Thyroid gland (tissue), 4 donors: ENCODE measurements at regions not wholly inside any gene's neighbourhood (a gene's known extent, or its start where the extent isn't known, plus 50 kb on each side); places are given as distances from the start of the nearest gene placed in this dataset.

Source experiments
- POLR2A ChIP-seq, 2 donors: fragments of 450-650 bp; IDR thresholded peaks; one replicate each; pipeline ENCODE4 v1.6.1; 2017; ENCODE audit warnings: antibody characterized with exemption in 2 of 2, mild to moderate bottlenecking in 2 of 2, moderate library complexity in 1 of 2
- TF ChIP-seq, protein P1 (sequence below), 6 experiments: fragments of 200-600 bp in 3 of 6; fragments of 450-650 bp in 3 of 6; sonication (generic) in 3 of 6; IDR thresholded peaks; one replicate each; pipeline ENCODE4 v1.5.1; 2016 to 2019; ENCODE audit warnings: antibody characterized with exemption in 6 of 6, mild to moderate bottlenecking in 2 of 6, inconsistent platforms in 1 of 6, moderate library complexity in 1 of 6

DNA sequence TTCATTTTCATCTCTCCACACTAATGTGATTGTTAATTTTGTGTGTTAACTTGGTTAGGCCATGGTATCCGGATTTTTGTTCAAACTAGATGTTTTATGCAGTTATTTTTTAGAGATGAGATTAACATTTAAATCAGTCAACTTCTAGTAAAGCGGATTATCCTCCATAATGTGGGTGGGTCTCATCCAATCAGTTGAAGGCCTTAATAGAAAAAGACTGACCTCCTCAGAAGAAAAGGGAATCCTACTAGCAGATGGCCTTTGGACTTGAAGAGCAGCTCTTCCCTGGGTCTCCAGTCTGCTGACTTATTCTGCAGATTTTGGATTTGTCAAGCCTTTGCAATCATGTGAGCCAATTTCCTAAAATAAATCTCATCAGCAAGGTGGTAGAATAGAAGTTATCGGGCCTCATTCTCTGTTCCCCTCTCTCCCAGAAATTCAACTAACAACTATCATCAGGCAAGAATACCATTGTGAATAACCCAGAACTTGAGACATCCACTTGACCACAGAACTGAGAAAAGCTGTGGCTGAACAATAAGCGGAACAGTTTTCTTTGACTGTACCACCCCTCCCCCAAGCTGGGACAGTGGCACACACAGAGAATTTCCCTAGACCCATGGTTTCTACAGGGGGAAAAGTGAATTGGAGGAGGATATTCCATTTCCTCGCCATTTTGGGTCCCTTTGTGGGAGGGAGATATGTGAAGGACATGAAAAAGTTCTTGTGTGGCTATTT lies 323.0 kb downstream of the UTRN start:
- TF ChIP-seq, protein P1, sequence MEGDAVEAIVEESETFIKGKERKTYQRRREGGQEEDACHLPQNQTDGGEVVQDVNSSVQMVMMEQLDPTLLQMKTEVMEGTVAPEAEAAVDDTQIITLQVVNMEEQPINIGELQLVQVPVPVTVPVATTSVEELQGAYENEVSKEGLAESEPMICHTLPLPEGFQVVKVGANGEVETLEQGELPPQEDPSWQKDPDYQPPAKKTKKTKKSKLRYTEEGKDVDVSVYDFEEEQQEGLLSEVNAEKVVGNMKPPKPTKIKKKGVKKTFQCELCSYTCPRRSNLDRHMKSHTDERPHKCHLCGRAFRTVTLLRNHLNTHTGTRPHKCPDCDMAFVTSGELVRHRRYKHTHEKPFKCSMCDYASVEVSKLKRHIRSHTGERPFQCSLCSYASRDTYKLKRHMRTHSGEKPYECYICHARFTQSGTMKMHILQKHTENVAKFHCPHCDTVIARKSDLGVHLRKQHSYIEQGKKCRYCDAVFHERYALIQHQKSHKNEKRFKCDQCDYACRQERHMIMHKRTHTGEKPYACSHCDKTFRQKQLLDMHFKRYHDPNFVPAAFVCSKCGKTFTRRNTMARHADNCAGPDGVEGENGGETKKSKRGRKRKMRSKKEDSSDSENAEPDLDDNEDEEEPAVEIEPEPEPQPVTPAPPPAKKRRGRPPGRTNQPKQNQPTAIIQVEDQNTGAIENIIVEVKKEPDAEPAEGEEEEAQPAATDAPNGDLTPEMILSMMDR (IDR thresholded peaks at IDR 0.05): no peak
- TF ChIP-seq POLR2A (IDR thresholded peaks at IDR 0.05): no peak
